ENCODE measurements at regions not wholly inside any gene's neighbourhood (a gene's known extent, or its start where the extent isn't known, plus 50 kb on each side); places are given as distances from the start of the nearest gene placed in this dataset.

- DNase-seq (ENCODE audit: low spot score in 2 of 2), result no peak
These were observed 344.6 kb upstream of the NECTIN3 start for GRCh38 chr3:110727056-110727455.

GRCh38 chr3:110731148-110731547, 340.5 kb upstream of the NECTIN3 start:
- no peaks in the 10 kb centered on the region for H3K36me3 ChIP-seq
- DNase-seq (ENCODE audit: low spot score in 2 of 2), result no peak
- no peak overlapping the region for H3K27ac ChIP-seq
- H3K4me3 ChIP-seq, result no peak overlapping the region
- no peaks in the 10 kb centered on the region for H3K27me3 ChIP-seq
- H3K9me3 ChIP-seq, result no peaks in the 10 kb centered on the region
- intact Hi-C loops (cut with DNase I), result no loop called here
- no peak for TF ChIP-seq CTCF (IDR thresholded peaks at IDR 0.05)
- no peaks in the 10 kb centered on the region for H3K4me1 ChIP-seq

More at GRCh38 chr3:110727056-110727455, 344.6 kb upstream of the NECTIN3 start:
- Histone ChIP-seq H3K27ac (no peak overlapping the region), H3K4me1 (no peaks in the 10 kb centered on the region), H3K36me3 (no peaks in the 10 kb centered on the region), H3K4me3 (no peak overlapping the region), H3K9me3 (no peaks in the 10 kb centered on the region), H3K27me3 (no peaks in the 10 kb centered on the region)
- TF ChIP-seq CTCF (IDR thresholded peaks at IDR 0.05), result no peak
- intact Hi-C loops (cut with DNase I), result no loop called here

GRCh38 chr3:110732420-110732819, 339.2 kb upstream of the NECTIN3 start:
- intact Hi-C loops (cut with DNase I), result no loop called here
- Histone ChIP-seq H3K27me3 (no peaks in the 10 kb centered on the region), H3K4me1 (no peaks in the 10 kb centered on the region), H3K27ac (no peak overlapping the region), H3K9me3 (no peaks in the 10 kb centered on the region), H3K4me3 (no peak overlapping the region), H3K36me3 (no peaks in the 10 kb centered on the region)
- no peak for TF ChIP-seq CTCF (IDR thresholded peaks at IDR 0.05)
- no peak for DNase-seq (ENCODE audit: low spot score in 2 of 2)

GRCh38 chr3:110733045-110733444, 338.6 kb upstream of the NECTIN3 start:
- intact Hi-C loops (cut with DNase I), result no loop called here
- H3K27me3 ChIP-seq, result no peaks in the 10 kb centered on the region
- H3K9me3 ChIP-seq, result no peaks in the 10 kb centered on the region
- no peaks in the 10 kb centered on the region for H3K36me3 ChIP-seq
- no peak for TF ChIP-seq CTCF (IDR thresholded peaks at IDR 0.05)
- no peaks in the 10 kb centered on the region for H3K4me1 ChIP-seq
- DNase-seq (ENCODE audit: low spot score in 2 of 2), result no peak
- H3K4me3 ChIP-seq, result no peak overlapping the region
- no peak overlapping the region for H3K27ac ChIP-seq

- Histone ChIP-seq H3K27me3 (no peaks in the 10 kb centered on the region), H3K27ac (no peak overlapping the region), H3K9me3 (no peaks in the 10 kb centered on the region), H3K36me3 (no peaks in the 10 kb centered on the region), H3K4me1 (no peaks in the 10 kb centered on the region), H3K4me3 (no peak overlapping the region)
- DNase-seq (ENCODE audit: low spot score in 2 of 2), result no peak
- TF ChIP-seq CTCF (IDR thresholded peaks at IDR 0.05), result no peak
- intact Hi-C loops (cut with DNase I), result no loop called here
These were observed 337.1 kb upstream of the NECTIN3 start for GRCh38 chr3:110734524-110734923.

- no peak for TF ChIP-seq CTCF (IDR thresholded peaks at IDR 0.05)
- H3K9me3 ChIP-seq, result no peaks in the 10 kb centered on the region
- no peak for DNase-seq (ENCODE audit: low spot score in 2 of 2)
- no peaks in the 10 kb centered on the region for H3K36me3 ChIP-seq
- no peaks in the 10 kb centered on the region for H3K4me1 ChIP-seq
- intact Hi-C loops (cut with DNase I), result no loop called here
- H3K27me3 ChIP-seq, result no peaks in the 10 kb centered on the region
- no peak overlapping the region for H3K4me3 ChIP-seq
- H3K27ac ChIP-seq, result no peak overlapping the region
These were observed 335.3 kb upstream of the NECTIN3 start for GRCh38 chr3:110736332-110736731.
